Liver (tissue), 3 donors: ENCODE measurements at regions not wholly inside any gene's neighbourhood (a gene's known extent, or its start where the extent isn't known, plus 50 kb on each side); places are given as distances from the start of the nearest gene placed in this dataset.

Source experiments
- HNF4A ChIP-seq, 2 donors: conservative IDR thresholded peaks; 2 replicates each; pipeline ENCODE4 v1.6.1; 2016; ENCODE audit warnings: antibody characterized with exemption in 2 of 2, mild to moderate bottlenecking in 2 of 2
- HNF4G ChIP-seq: IDR thresholded peaks from 2 replicates; pipeline ENCODE4 v1.6.1; 2016; ENCODE audit warnings: antibody characterized with exemption
- JUND ChIP-seq, 2 donors: IDR thresholded peaks; 2 replicates each; pipeline ENCODE4 v1.6.1; 2016; ENCODE audit warnings: antibody characterized with exemption in 2 of 2
- RAD21 ChIP-seq, 2 donors: IDR thresholded peaks; 2 replicates each; pipeline ENCODE4 v1.6.1; 2016; ENCODE audit warnings: antibody characterized with exemption in 2 of 2, mild to moderate bottlenecking in 2 of 2
- RXRA ChIP-seq, 2 donors: IDR thresholded peaks; 2 replicates each; pipeline ENCODE4 v1.6.1; 2017 to 2018; ENCODE audit warnings: antibody characterized with exemption in 2 of 2, mild to moderate bottlenecking in 1 of 2
- TAF1 ChIP-seq: conservative IDR thresholded peaks from 2 replicates; pipeline ENCODE4 v1.6.1; 2016; ENCODE audit warnings: antibody characterized with exemption, mild to moderate bottlenecking
- YY1 ChIP-seq: IDR thresholded peaks from 2 replicates; pipeline ENCODE4 v1.6.1; 2016; ENCODE audit warnings: antibody characterized with exemption, mild to moderate bottlenecking
- TF ChIP-seq, protein P1 (sequence below): fragments of 150-350 bp; IDR thresholded peaks from 2 replicates; pipeline ENCODE4 v1.5.1; 2017; ENCODE audit warnings: improper control_type of control experiment, low read depth, low read length; ENCODE audit not compliant: missing input control
- TF ChIP-seq, protein P2 (sequence below): IDR thresholded peaks from 2 replicates; pipeline ENCODE4 v1.6.1; 2016; ENCODE audit warnings: antibody characterized with exemption, mild to moderate bottlenecking
- TF ChIP-seq, protein P3 (sequence below): IDR thresholded peaks from 2 replicates; pipeline ENCODE4 v1.6.1; 2016; ENCODE audit warnings: antibody characterized with exemption
- TF ChIP-seq, protein P4 (sequence below): IDR thresholded peaks from 2 replicates; pipeline ENCODE4 v1.6.1; 2016; ENCODE audit warnings: antibody characterized with exemption
- TF ChIP-seq, protein P5 (sequence below): IDR thresholded peaks from 2 replicates; pipeline ENCODE4 v1.6.1; 2016; ENCODE audit warnings: antibody characterized with exemption
- donor health status: healthy.
- donor health status: healthy.

DNA sequence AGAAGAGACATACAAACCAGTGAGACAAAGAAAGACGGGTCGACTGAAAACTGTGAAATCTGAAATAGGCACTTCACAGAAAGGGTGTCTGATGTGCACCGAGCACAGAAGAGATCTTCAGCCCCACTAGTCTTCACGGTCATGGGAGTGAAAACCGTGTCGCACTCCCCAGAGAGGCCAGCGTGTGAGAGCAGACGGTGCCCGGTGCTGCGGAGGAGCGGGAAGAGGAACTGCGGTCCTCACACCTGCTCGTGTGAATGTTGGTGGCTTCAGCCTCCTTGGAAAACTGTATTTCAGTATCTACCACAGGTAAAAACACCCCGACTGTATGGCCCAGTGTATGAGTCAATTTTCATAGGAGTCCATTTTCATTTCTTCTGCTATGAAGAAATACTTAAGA lies 382.9 kb downstream of the BRD1 start:
- TF ChIP-seq, protein P1, sequence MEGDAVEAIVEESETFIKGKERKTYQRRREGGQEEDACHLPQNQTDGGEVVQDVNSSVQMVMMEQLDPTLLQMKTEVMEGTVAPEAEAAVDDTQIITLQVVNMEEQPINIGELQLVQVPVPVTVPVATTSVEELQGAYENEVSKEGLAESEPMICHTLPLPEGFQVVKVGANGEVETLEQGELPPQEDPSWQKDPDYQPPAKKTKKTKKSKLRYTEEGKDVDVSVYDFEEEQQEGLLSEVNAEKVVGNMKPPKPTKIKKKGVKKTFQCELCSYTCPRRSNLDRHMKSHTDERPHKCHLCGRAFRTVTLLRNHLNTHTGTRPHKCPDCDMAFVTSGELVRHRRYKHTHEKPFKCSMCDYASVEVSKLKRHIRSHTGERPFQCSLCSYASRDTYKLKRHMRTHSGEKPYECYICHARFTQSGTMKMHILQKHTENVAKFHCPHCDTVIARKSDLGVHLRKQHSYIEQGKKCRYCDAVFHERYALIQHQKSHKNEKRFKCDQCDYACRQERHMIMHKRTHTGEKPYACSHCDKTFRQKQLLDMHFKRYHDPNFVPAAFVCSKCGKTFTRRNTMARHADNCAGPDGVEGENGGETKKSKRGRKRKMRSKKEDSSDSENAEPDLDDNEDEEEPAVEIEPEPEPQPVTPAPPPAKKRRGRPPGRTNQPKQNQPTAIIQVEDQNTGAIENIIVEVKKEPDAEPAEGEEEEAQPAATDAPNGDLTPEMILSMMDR = no peak
- TF ChIP-seq, protein P2, sequence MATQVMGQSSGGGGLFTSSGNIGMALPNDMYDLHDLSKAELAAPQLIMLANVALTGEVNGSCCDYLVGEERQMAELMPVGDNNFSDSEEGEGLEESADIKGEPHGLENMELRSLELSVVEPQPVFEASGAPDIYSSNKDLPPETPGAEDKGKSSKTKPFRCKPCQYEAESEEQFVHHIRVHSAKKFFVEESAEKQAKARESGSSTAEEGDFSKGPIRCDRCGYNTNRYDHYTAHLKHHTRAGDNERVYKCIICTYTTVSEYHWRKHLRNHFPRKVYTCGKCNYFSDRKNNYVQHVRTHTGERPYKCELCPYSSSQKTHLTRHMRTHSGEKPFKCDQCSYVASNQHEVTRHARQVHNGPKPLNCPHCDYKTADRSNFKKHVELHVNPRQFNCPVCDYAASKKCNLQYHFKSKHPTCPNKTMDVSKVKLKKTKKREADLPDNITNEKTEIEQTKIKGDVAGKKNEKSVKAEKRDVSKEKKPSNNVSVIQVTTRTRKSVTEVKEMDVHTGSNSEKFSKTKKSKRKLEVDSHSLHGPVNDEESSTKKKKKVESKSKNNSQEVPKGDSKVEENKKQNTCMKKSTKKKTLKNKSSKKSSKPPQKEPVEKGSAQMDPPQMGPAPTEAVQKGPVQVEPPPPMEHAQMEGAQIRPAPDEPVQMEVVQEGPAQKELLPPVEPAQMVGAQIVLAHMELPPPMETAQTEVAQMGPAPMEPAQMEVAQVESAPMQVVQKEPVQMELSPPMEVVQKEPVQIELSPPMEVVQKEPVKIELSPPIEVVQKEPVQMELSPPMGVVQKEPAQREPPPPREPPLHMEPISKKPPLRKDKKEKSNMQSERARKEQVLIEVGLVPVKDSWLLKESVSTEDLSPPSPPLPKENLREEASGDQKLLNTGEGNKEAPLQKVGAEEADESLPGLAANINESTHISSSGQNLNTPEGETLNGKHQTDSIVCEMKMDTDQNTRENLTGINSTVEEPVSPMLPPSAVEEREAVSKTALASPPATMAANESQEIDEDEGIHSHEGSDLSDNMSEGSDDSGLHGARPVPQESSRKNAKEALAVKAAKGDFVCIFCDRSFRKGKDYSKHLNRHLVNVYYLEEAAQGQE = no peak
- TF ChIP-seq, protein P3, sequence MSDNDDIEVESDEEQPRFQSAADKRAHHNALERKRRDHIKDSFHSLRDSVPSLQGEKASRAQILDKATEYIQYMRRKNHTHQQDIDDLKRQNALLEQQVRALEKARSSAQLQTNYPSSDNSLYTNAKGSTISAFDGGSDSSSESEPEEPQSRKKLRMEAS = no peak
- TF ChIP-seq TAF1 (no peak), RXRA (IDR thresholded peaks at IDR 0.05) (no peak), RAD21 (IDR thresholded peaks at IDR 0.05) (no peak), YY1 (no peak), HNF4G (no peak), HNF4A (conservative IDR thresholded peaks at IDR 0.05) (no peak), JUND (IDR thresholded peaks at IDR 0.05) (no peak)
- TF ChIP-seq, protein P4, sequence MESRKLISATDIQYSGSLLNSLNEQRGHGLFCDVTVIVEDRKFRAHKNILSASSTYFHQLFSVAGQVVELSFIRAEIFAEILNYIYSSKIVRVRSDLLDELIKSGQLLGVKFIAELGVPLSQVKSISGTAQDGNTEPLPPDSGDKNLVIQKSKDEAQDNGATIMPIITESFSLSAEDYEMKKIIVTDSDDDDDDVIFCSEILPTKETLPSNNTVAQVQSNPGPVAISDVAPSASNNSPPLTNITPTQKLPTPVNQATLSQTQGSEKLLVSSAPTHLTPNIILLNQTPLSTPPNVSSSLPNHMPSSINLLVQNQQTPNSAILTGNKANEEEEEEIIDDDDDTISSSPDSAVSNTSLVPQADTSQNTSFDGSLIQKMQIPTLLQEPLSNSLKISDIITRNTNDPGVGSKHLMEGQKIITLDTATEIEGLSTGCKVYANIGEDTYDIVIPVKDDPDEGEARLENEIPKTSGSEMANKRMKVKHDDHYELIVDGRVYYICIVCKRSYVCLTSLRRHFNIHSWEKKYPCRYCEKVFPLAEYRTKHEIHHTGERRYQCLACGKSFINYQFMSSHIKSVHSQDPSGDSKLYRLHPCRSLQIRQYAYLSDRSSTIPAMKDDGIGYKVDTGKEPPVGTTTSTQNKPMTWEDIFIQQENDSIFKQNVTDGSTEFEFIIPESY = no peak
- TF ChIP-seq, protein P5, sequence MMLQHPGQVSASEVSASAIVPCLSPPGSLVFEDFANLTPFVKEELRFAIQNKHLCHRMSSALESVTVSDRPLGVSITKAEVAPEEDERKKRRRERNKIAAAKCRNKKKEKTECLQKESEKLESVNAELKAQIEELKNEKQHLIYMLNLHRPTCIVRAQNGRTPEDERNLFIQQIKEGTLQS = no peak
